Chondrocyte (in vitro differentiated cells): ENCODE measurements at regions not wholly inside any gene's neighbourhood (a gene's known extent, or its start where the extent isn't known, plus 50 kb on each side); places are given as distances from the start of the nearest gene placed in this dataset.
"Not testable (repeated sequence)": the region's sequence is repeated elsewhere in the genome, so short reads cannot be mapped to it uniquely, and the experiment has no call there.

Experiments
- DNase-seq: peaks from one replicate; pipeline ENCODE4 v3.0.0; 2021; ENCODE audit warnings: mixed read lengths, low spot score
- H3K27ac Mint-ChIP-seq: one replicate; pipeline ENCODE4 v1.8.0; 2021; ENCODE audit warnings: mild to moderate bottlenecking, moderate library complexity, mixed read lengths; ENCODE audit not compliant: unreplicated experiment
- H3K27me3 Mint-ChIP-seq: 2 replicates; pipeline ENCODE4 v1.8.0; 2021; ENCODE audit warnings: low read depth, mixed read lengths
- H3K36me3 Mint-ChIP-seq: 2 replicates; pipeline ENCODE4 v1.8.0; 2021; ENCODE audit warnings: low read depth, mixed read lengths
- H3K4me1 Mint-ChIP-seq: 2 replicates; pipeline ENCODE4 v1.8.0; 2021; ENCODE audit warnings: low read depth, mild to moderate bottlenecking, mixed read lengths
- H3K4me3 Mint-ChIP-seq: one replicate; pipeline ENCODE4 v1.8.0; 2021; ENCODE audit warnings: mild to moderate bottlenecking, moderate library complexity, mixed read lengths; ENCODE audit not compliant: unreplicated experiment
- H3K9me3 Mint-ChIP-seq: 2 replicates; pipeline ENCODE4 v1.8.0; 2021; ENCODE audit warnings: low read depth, mixed read lengths
- CTCF ChIP-seq: fragments of 200-600 bp; sonication (generic); IDR thresholded peaks from 2 replicates; pipeline ENCODE4 v1.5.0; 2021; ENCODE audit warnings: antibody characterized with exemption, mild to moderate bottlenecking, moderate library complexity

- TF ChIP-seq CTCF = no peak
- H3K27ac Mint-ChIP-seq = no peak overlapping the region
- H3K4me3 Mint-ChIP-seq = no peak overlapping the region
- DNase-seq = no peak
- no peaks in the 10 kb centered on the region for H3K9me3 Mint-ChIP-seq
- H3K27me3 Mint-ChIP-seq = peaks cover 2% of the 10 kb centered on the region
- H3K4me1 Mint-ChIP-seq = peaks cover 6% of the 10 kb centered on the region
- no peaks in the 10 kb centered on the region for H3K36me3 Mint-ChIP-seq
Measured at GRCh38 chr5:38675443-38675842, 119.0 kb upstream of the LIFR start.

GRCh38 chr5:38677636-38678035 lies 121.2 kb upstream of the LIFR start:
- Mint-ChIP-seq H3K27ac (no peak overlapping the region), H3K27me3 (peaks cover 2% of the 10 kb centered on the region), H3K9me3 (no peaks in the 10 kb centered on the region), H3K4me3 (no peak overlapping the region), H3K4me1 (peaks cover 4% of the 10 kb centered on the region), H3K36me3 (no peaks in the 10 kb centered on the region)
- no peak for DNase-seq
- TF ChIP-seq CTCF = no peak

- H3K36me3 Mint-ChIP-seq = no peaks in the 10 kb centered on the region
- H3K4me3 Mint-ChIP-seq = no peak overlapping the region
- peaks cover 4% of the 10 kb centered on the region for H3K4me1 Mint-ChIP-seq
- H3K27me3 Mint-ChIP-seq = peaks cover 2% of the 10 kb centered on the region
- no peaks in the 10 kb centered on the region for H3K9me3 Mint-ChIP-seq
- DNase-seq = no peak
- no peak for TF ChIP-seq CTCF
- no peak overlapping the region for H3K27ac Mint-ChIP-seq
Measured at GRCh38 chr5:38678076-38678475, 121.6 kb upstream of the LIFR start.

GRCh38 chr5:38678697-38679096 lies 122.3 kb upstream of the LIFR start:
- DNase-seq, H3K4me3 Mint-ChIP-seq, H3K27me3 Mint-ChIP-seq, H3K9me3 Mint-ChIP-seq, H3K27ac Mint-ChIP-seq, H3K4me1 Mint-ChIP-seq, H3K36me3 Mint-ChIP-seq: not testable (repeated sequence)

GRCh38 chr5:38680094-38680825 lies 123.8 kb upstream of the LIFR start:
- Mint-ChIP-seq H3K4me3 (no peak overlapping the region), H3K27me3 (no peaks in the 10 kb centered on the region), H3K36me3 (no peaks in the 10 kb centered on the region), H3K4me1 (peaks cover 4% of the 10 kb centered on the region), H3K27ac (no peak overlapping the region), H3K9me3 (no peaks in the 10 kb centered on the region)
- no peak for TF ChIP-seq CTCF
- no peak for DNase-seq
